ENCODE measurements at regions not wholly inside any gene's neighbourhood (a gene's known extent, or its start where the extent isn't known, plus 50 kb on each side); places are given as distances from the start of the nearest gene placed in this dataset.
"Not testable (repeated sequence)": the region's sequence is repeated elsewhere in the genome, so short reads cannot be mapped to it uniquely, and the experiment has no call there.

DNA sequence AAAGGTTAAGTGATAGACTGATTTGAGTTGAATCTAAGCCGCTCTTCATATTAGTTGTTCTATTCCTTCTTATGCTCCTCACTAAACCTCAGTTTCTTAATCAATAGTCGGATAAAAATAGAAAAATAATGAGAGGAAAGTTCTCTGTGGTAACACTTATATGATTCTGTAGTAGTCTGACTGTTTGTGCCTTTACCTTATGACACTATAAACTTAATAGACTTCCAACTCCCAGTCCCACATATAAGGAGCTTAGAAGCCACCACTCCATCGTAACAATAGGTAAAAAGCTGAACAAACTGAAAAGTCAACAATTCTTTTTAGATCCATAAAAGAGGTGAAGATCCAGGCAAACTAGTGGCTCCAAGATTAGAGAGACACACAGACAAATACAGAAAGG lies 192.3 kb downstream of the SPDYE17 start:
- DNase-seq = not testable (repeated sequence)

DNA sequence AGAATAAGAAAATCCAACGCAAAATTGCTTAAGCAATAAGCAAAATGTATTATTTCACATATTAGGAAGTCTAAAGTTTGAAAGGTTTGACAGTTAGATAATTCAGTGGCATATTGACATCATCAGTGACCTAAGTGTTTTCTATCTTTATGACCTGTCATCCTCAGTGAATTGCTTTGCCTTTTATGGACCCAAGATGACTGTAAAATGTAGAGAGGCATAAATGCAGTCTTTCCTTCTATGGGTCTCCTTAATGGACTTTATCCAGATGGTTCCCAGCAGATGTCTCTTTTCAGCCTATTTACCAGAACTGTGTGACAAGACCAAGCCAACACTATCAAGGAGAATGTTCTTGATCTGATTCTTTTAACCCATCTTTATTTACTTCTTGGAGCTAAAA lies 192.9 kb downstream of the SPDYE17 start:
- not testable (repeated sequence) for DNase-seq

DNA sequence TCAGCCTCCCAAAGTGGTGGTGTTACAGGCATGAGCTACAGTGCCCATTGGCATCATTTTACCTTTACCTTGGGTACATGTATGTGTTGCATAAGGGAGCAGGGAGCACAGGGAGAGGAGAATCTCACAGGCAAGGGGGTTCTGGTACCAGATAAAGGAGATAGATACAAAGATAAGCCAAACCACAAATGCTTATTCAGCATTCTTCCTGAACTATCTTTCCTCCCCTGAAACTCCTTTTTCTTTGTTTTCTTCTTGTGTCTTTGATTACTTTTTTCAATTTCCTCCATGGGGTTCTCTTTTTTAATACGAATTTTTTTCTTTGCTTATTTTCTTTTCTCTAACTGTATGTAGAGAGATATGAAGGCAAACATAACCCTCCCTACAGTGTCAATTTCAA lies 193.8 kb downstream of the SPDYE17 start:
- DNase-seq = not testable (repeated sequence)

DNA sequence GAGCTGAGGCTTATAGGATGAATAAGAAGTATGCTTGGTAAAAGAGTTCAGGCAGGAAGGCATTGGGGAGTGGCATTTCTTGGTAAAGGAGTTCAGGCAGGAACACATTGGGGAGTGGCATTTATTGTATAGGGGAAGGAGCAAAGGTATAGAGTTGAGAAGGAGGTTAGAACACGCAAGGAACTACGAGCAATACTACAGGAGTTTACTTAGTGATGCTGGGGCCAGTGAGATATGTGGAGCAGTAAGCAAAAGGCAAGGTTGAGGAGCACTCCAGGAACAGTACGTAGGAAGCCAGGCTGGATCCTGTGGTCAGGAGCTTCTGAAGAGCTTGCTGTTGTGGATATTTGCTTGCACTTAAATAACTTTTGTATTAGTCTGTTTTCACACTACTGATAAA lies 202.2 kb upstream of the POMZP3 start:
- DNase-seq = not testable (repeated sequence)

DNA sequence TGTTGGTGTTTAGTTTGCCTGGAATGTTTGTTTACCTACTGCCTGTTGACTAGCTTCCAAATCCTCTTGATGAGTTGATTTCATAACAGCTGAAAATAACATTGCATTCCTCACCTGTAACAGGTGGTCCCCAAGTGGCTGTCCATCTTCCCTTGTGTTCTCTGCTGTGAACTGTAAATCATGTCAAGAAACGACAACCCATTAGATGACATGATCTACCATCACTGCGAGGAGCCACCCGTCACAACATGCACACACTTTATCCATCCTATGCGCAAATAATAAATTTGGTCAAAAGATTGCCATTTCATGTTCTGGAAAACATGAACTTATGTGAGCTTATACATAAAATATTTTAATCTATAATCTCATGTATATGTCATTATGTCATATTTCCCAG lies 199.1 kb upstream of the POMZP3 start:
- DNase-seq = not testable (repeated sequence)

DNA sequence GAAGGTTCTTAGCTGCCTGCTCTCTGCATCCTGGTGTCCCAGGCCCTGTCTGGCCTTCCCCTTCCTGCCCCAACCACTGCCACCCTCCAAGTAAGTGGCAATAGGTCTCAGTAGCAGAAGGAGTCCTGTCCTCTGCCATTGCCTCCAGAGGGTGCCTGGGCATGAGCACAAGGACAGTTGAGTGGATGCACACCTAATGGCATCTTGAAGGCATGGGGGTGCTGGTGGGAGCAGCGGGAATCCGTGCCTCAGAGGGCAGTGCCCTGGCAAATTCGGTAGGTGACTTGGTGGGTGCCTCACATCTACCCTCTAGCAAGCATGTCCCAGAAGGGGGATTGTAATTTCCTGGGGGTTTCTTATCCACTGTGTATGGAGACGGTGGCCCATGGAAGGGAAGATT lies 182.8 kb upstream of the POMZP3 start:
- DNase-seq = not testable (repeated sequence)

DNA sequence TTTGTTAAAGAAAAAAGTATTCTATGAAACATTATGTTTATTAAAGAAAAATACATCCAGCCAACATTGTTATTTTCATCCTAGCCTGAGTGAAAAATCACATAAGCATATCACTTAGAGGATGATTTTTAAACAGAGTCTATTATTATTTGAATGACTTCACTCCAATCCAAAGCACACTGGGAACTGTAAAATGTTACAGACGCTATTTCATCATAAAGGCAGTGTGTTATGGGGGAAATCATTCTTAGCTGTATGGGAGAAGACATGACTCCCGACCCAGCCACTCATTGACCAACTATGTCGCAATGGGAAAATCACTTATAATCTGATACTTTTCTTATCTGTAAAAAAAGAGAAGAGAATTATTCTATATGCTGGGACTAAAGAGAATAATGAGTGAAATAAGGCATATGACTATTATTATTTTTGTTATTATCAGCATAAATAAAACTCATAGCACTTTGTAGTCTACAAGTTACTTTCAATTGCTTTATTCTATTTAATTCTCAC lies 180.6 kb upstream of the POMZP3 start:
- peak; percentile 45 for DNase-seq

DNA sequence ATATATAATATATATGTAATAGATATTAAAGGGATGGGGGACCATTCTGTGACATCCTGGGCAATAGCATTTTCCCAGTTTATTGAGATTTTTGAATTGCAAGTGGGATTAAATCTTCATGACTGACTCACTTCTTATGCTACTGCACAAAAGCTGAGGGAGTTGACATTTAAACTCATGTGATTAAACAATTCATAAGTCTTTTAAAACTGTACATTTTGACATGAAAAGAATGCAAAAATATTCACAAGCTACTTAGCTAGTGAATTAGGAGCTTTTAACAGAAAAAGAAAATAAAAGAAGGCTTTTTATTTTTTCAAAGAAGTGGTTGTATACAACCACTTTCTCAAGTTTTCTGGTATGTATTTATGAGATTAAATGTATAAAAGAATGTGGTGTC lies 179.4 kb upstream of the POMZP3 start:
- DNase-seq = not testable (repeated sequence)

DNA sequence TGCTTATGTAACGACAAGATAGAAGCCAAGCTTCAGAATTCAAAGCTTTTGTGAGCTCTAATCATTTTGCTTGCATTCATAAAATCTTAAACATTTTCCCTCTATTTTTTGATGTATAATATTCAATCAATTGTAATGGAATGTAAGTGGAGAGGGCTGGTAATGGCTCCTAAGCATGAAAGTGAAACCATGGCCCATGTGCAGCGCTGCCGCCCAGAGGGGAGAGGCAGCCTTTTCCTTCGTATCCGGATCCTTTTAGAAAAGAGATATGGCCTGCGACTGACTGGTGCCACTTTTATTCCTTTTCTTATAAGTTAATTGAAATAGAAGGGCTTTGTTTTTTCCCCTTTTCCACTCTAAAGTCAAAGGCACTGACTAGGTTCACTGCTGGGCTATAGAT lies 178.9 kb upstream of the POMZP3 start:
- DNase-seq = not testable (repeated sequence)

DNA sequence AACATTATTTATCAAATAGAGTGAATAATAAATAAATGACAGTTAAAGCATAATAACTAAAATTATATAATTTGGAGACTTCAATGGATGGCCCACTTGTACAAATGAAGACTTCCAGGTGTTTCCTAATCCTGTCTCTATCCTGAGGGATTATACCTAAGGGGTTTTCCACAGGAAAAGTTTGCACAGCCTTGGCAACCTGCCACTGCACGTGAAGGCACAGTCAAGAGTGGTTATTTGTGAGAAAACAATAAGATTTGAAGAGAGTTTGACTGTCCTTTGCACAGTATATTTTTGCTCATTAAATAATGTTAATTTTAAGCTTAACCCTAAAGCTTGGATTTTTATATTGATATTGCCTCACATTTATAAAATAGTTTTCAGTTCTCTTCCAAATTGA lies 178.2 kb upstream of the POMZP3 start:
- not testable (repeated sequence) for DNase-seq

DNA sequence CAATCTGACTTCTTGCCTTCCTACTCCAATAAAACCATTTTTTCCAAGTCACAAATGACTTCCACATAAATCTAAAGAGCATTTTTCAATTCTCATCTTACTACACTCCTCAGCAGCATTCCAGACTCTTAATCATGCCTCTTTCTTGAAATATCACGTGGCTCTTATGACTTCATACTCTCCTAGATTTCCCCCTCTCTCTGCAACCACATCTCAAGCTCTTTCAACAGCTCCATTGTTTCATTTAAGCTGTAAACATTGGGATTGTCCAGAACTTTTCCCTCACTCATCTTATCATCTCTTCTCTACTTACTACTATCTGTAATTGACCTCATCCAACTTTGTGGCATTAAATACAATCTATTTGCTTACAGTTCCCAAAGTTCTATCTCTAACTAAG lies 170.6 kb upstream of the POMZP3 start:
- DNase-seq = not testable (repeated sequence)

DNA sequence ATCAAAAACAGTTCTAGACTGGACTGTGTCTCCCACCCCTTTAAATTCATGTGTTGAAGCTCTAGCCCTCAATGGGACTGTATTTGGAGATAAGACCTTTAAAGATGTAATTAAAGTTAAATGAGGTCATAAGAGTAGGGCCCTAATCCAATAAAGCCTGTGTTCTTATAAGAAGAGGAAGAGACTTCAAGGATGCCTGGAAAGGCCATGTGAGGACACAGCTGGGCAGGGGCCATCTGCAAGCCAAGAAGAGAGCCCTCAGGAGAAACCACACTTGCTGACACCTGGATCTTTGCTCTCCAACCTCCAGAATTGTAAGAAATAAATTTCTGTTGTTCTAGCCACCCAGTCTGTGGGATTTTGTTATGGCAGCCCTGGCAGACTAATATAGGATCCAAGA lies 153.6 kb upstream of the POMZP3 start:
- DNase-seq = not testable (repeated sequence)

DNA sequence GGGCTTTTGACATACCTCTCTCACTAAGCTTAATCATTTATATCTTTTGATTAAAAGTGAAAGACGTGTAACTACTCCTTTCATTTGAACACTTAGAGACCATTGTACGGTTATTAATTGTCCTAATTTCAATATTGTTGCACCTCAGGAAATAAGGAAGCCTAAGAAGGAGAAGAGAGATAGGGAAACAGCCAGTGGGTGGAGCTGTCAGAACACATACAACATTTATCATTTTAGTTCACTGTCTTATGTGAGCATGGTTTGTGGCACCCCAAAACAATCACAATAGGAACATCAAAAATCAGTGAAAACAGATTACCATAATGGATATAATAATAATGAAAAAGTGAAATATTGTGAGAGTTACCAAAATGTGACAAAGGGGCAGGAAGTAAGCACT lies 147.2 kb upstream of the POMZP3 start:
- DNase-seq = not testable (repeated sequence)

DNA sequence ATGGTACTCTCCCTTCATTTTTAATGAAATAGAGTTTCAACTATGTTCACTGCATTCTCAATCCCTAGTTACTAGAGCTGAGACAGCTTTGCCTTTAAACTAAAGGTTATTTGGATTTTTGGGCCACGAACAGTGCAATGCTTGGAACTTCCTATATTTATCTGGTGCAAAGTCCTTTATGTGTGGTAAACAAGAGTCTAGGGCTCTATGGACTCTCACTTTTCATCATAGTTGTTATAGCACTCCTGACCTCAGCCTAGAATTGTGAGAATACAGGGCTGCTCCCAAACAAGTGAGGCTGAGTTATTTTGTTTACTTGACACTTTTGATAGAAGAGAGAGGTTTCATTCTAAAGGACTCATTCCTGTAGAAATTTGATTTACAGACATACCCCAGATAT lies 144.9 kb upstream of the POMZP3 start:
- DNase-seq = not testable (repeated sequence)

DNA sequence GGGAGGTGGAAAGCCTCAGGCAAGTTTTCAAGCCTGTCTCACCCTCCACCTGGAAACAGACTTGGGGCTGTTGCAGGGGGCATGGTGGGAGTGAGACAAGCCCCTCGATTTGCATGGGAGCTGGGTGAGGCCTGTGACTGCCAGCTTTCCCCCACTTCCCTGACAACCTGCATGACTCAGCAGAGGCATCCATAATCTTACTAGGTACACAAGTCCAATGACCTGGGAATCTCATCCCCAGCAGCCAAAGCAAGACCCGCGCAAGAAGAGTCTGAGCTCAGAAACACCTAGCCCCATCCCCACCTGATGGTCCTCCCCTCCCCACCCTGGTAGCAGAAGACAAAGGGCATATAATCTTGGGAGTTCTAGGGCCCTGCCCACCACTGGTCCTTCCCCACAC lies 136.9 kb upstream of the POMZP3 start:
- not testable (repeated sequence) for DNase-seq

DNA sequence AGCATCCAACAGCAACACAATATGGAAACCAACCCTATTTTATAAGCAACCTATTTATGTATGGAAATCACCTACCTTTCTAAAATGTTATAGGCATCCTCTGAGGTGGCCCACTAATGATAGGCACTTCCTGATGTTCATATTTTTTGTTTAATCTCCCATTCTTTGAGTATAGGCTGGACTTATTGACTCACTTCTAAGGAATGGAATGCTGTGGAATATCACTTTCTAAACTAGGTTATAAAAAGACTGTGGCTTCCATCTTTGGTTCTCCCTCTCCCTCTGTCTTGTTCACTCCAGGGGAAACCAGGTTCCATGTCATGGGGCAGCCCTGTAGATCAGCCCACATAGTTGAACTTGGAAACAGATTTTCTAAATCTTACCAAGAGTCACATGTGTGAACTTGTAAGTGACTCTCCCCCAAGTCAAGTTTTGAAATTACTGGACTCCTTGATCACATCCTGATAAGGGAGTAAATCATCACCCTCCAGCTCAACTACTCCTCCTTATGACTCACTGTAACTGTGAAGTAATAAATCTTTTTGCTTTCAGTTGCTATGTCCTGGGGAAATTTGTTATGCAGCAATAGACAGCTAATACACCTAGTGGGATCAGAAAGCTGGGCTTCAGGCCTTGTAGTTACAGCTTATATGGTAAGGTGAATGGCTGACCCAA lies 133.6 kb upstream of the POMZP3 start:
- peak; percentile 11 for DNase-seq

DNA sequence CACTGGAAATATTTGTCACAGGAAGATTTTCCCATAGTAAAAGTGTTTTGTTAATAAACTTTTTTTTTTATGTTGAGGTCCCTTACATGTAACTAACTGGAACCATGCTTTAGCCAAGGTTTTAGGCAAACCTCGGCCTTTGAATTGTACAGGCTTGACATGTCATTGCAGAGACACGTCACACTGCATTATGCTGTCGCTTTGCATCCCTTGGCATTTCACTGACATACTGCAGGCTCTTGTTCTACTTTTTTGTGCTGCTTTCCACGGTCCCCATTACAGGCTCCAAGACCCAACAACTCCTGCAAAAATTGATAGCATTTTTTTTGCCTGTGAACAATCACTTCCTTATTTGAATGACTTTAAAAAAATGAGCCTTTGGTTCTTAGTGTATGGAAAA lies 112.5 kb upstream of the POMZP3 start:
- DNase-seq = not testable (repeated sequence)

DNA sequence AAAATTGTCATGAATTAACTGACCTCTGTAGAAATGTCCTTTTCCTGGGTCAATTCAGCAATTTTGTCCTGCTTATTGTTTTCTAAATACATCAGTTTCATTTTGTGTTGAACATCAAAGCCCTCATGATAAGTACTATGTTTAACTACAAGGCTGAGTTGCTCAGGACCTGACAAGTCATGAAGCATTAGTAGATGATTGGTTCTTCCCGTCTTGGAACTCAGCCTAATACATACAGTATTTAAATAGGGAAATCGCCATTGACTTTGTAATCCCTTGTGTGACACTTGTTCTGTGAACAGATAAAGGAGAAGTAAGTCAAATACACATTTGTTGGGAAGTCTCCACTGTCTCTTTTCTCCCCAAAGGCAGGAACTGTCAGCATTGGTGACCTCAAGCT lies 109.6 kb upstream of the POMZP3 start:
- DNase-seq = not testable (repeated sequence)

DNA sequence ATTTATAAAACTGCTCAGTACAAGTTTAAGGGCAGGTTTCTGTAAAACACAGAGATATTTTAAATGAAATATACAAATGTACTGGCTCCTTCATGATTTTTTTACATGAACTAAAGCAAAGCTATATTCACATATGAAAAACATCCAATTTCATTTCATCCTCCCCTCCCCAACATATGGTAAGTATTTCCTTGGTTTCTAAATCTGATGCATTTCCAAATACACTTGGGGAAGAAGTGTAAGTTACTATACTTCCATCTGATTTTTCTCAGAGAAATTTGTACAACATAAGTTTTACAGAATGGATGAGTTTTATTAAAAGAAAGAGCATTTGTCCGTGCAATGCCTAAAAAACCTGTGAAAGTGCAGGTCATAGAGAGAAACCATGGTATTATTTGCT lies 109.0 kb upstream of the POMZP3 start:
- not testable (repeated sequence) for DNase-seq

DNA sequence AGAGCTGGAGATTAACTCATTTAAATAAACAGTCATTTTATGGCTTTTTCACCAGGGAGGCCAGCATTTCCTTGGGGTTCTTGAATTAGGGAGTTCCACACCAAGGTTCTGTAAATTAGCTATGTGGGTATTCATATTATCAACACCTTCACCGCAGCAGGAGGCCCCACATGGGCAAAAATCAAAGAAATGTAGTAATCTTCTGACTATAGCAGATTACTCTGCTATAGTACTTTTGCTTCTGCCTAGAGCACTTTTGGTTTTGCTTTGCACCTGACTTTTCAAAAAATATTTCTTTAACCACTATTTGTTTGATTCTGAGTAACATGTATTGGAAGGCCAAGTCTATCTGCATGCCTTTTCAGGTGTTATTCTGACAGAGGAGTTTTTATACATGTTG lies 108.6 kb upstream of the POMZP3 start:
- not testable (repeated sequence) for DNase-seq

DNA sequence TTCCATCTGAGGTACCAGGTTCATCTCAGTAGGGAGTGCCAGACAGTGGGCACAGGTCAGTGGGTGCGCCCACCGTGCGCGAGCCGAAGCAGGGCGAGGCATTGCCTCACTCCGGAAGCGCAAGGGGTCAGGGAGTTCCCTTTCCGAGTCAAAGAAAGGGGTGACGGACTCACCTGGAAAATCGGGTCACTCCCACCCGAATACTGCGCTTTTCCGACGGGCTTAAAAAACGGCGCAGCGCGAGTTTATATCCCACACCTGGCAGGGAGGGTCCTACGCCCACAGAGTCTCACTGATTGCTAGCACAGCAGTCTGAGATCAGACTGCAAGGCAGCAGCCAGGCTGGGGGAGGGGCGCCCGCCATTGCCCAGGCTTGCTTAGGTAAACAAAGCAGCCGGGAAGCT lies 101.5 kb upstream of the POMZP3 start:
- not testable (repeated sequence) for DNase-seq

DNA sequence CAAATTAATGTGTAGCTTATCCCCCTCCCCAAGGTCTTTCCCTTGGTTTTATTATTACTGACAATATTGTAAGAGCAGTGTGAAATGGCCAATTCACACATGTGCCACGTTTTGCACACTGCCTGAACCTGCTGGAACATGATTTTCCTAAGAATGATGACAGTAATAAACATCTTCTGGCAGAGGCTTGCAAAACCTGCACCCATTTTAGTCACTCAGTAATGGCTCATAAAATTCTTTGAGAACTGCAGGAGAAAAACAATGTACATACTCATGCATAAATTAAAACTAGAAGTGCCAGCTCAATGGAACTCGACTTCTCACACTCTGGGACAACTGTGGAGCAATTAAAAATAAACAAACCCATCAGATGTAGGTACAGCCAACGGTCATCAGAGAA lies 96.8 kb upstream of the POMZP3 start:
- not testable (repeated sequence) for DNase-seq

DNA sequence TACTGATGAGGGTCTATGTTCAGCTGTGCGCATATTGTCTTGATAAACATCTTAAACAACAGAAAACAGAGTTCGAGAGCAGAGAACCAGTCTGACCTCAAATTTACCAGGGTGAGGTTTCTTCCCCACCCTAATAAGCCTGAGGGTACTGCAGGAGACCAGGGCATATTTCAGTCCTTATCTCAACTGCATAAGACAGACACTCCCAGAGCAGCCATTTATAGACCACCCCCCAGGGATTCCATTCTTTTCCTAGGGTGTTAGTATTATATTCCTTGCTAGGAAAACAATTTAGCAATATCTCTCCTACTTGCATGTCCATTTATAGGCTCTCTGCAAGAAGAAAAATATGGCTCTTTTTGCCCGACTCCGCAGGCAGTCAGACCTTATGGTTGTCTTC lies 89.5 kb upstream of the POMZP3 start:
- not testable (repeated sequence) for DNase-seq

DNA sequence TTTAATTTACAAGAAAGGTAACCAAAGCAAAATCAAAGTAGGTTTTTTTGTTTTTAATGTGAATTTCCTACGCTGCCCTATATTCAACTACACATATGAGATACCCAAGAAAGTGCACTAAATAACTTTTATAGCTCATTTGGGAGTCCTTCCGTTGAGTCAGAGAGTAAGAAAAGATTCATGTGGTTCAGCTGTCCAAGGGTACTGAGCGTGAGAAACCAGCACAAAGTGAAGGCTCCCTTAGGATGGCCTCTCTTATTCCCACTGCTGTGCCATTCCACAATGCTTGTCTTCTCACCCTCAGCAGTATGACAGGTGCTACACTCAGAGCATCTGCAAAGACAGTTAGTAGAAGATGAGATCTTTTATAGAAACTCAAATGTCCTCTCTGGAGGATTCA lies 85.8 kb upstream of the POMZP3 start:
- DNase-seq = not testable (repeated sequence)

DNA sequence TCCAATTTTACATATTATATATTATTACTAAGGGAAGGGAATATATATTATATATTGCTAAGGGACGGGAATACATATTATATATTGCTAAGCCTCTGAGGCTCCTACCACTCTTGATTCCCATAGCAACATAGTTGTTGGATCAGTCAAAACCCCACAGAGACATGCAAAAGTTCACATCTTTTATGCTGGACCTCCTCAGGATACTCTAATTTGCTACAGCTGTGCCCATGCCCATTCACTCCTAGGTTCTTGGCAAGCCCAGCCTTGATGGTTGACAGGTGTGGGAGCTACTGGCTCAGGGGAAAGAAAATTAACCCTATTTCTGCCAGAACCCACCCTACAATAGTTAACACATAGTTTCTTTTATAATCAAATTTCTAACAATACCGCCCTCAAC lies 84.6 kb upstream of the POMZP3 start:
- DNase-seq = not testable (repeated sequence)
